Esophagus squamous epithelium (tissue), 4 donors: ENCODE measurements at regions not wholly inside any gene's neighbourhood (a gene's known extent, or its start where the extent isn't known, plus 50 kb on each side); places are given as distances from the start of the nearest gene placed in this dataset.

Experiments
- POLR2A ChIP-seq, 4 donors: fragments of 450-650 bp; IDR thresholded peaks; one replicate each; pipeline ENCODE4 v1.6.1; 2017; ENCODE audit warnings: antibody characterized with exemption in 4 of 4, mild to moderate bottlenecking in 4 of 4, moderate library complexity in 3 of 4
- TF ChIP-seq, protein P1 (sequence below), 6 experiments: fragments of 450-650 bp in 4 of 6; fragments of 200-600 bp in 2 of 6; sonication (generic) in 2 of 6; IDR thresholded peaks; one replicate each; pipeline ENCODE4 v1.5.1; 2016 to 2019; ENCODE audit warnings: antibody characterized with exemption in 6 of 6, mild to moderate bottlenecking in 4 of 6, moderate library complexity in 4 of 6

DNA sequence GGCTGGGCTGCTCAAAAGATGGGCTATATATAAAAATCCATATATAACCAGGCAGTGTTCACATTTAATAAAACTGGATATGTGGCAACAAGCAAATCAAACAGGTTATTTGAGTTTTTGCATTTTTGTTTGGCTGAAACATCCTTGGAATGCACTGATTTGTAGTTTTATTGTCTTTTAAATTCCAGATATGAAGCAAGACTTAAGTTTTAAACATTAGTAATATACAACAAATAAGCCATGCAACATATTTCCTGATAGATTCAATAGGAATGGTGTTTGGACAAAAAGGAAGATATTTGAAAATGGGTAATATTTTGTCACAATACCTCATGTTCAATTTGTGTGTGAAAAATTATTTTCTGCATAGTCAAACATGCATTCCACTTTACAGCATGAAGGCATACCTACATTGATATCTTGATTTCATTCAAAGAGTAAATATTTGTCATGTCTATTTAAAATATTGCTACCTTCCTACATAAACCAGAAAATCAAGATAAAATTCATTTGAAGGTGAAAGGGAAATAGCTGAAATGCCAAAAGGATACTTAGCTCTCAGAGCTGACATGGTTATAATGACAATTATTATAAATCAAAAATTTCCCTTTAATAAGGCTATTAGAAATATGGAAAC lies 132.3 kb upstream of the NETO1 start:
- TF ChIP-seq, protein P1, sequence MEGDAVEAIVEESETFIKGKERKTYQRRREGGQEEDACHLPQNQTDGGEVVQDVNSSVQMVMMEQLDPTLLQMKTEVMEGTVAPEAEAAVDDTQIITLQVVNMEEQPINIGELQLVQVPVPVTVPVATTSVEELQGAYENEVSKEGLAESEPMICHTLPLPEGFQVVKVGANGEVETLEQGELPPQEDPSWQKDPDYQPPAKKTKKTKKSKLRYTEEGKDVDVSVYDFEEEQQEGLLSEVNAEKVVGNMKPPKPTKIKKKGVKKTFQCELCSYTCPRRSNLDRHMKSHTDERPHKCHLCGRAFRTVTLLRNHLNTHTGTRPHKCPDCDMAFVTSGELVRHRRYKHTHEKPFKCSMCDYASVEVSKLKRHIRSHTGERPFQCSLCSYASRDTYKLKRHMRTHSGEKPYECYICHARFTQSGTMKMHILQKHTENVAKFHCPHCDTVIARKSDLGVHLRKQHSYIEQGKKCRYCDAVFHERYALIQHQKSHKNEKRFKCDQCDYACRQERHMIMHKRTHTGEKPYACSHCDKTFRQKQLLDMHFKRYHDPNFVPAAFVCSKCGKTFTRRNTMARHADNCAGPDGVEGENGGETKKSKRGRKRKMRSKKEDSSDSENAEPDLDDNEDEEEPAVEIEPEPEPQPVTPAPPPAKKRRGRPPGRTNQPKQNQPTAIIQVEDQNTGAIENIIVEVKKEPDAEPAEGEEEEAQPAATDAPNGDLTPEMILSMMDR (IDR thresholded peaks at IDR 0.05), result no peak
- no peak for TF ChIP-seq POLR2A (IDR thresholded peaks at IDR 0.05)
